ENCODE measurements at regions not wholly inside any gene's neighbourhood (a gene's known extent, or its start where the extent isn't known, plus 50 kb on each side); places are given as distances from the start of the nearest gene placed in this dataset.

DNA sequence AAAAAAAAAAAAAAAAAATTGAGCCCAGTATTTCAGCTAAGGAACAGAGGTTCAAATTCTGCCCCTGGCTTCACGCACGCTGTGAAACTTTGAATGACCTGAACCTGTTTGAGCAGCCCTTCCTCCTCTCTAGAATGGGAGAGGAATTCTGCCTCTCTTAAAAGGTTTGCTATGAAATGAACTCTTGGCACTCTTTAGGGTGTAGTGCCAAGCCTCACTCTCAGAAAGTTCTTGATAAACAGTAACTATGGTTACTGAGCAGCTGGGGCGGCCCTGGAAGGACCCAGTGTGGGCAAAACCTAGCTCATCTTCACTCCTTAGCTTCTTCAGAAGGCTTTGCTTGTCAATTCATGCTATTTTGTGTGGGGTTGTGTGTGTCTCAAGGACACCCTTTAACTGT is 73.7 kb downstream of the GEMIN8 start:
- H3K4me3 ChIP-seq (replicated peaks in 1 of 3; ENCODE audit: low read depth in 2 of 3, low read length in 3 of 3): no peak overlapping the region
- no peaks in the 10 kb centered on the region for H4K20me1 ChIP-seq (ENCODE audit: insufficient read depth, low read length)
- H3K9me3 ChIP-seq (replicated peaks in 1 of 2; ENCODE audit: control insufficient read depth in 1 of 2, insufficient read depth in 1 of 2, low read length in 2 of 2): peaks cover 6 to 8% of the 10 kb centered on the region in 2 donors
- H3K9me3 Mint-ChIP-seq: peaks cover 0 to 25% (median 6%) of the 10 kb centered on the region in 7 donors
- no peaks in the 10 kb centered on the region for H3K4me1 ChIP-seq (ENCODE audit: control insufficient read depth in 1 of 2, insufficient read depth in 2 of 2, low read length in 2 of 2)
- H3K9ac ChIP-seq (ENCODE audit: insufficient read depth, low read length, poor library complexity, severe bottlenecking): no peak overlapping the region
- no peaks in the 10 kb centered on the region for H3K79me2 ChIP-seq (ENCODE audit: insufficient read depth, low read length)
- intact Hi-C loops (cut with micrococcal nuclease): no loop called here
- H3K4me1 Mint-ChIP-seq: no peaks in the 10 kb centered on the region
- H3K27ac Mint-ChIP-seq: no peak overlapping the region
- no peaks in the 10 kb centered on the region for H3K36me3 Mint-ChIP-seq
- no peaks in the 10 kb centered on the region for H3K36me3 ChIP-seq (replicated peaks in 1 of 2; ENCODE audit: control insufficient read depth in 1 of 2, insufficient read depth in 2 of 2, low read length in 2 of 2)
- peaks cover 0 to 8% (median 1%) of the 10 kb centered on the region in 3 donors for H3K27me3 Mint-ChIP-seq (ENCODE audit: low read depth in 3 of 3)
- H3K4me3 Mint-ChIP-seq: no peak overlapping the region
- no peak overlapping the region for H3K4me2 ChIP-seq (replicated peaks; ENCODE audit: extremely low read depth, low read length, poor library complexity, severe bottlenecking)
- H2AFZ ChIP-seq (ENCODE audit: insufficient read depth, low read depth, low read length, poor library complexity, severe bottlenecking): no peak overlapping the region
- no CpG with 5 or more reads among the region's 3 CpGs for WGBS (ENCODE audit: insufficient coverage)
- H3K27ac ChIP-seq (ENCODE audit: low read depth in 1 of 2, low read length in 2 of 2): no peak overlapping the region
- no peaks in the 10 kb centered on the region for H3K27me3 ChIP-seq (ENCODE audit: control insufficient read depth in 2 of 2, insufficient read depth in 2 of 2, low read length in 2 of 2)
- DNase-seq: no peak
- TF ChIP-seq, protein P1, sequence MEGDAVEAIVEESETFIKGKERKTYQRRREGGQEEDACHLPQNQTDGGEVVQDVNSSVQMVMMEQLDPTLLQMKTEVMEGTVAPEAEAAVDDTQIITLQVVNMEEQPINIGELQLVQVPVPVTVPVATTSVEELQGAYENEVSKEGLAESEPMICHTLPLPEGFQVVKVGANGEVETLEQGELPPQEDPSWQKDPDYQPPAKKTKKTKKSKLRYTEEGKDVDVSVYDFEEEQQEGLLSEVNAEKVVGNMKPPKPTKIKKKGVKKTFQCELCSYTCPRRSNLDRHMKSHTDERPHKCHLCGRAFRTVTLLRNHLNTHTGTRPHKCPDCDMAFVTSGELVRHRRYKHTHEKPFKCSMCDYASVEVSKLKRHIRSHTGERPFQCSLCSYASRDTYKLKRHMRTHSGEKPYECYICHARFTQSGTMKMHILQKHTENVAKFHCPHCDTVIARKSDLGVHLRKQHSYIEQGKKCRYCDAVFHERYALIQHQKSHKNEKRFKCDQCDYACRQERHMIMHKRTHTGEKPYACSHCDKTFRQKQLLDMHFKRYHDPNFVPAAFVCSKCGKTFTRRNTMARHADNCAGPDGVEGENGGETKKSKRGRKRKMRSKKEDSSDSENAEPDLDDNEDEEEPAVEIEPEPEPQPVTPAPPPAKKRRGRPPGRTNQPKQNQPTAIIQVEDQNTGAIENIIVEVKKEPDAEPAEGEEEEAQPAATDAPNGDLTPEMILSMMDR (IDR thresholded peaks at IDR 0.05): no peak

DNA sequence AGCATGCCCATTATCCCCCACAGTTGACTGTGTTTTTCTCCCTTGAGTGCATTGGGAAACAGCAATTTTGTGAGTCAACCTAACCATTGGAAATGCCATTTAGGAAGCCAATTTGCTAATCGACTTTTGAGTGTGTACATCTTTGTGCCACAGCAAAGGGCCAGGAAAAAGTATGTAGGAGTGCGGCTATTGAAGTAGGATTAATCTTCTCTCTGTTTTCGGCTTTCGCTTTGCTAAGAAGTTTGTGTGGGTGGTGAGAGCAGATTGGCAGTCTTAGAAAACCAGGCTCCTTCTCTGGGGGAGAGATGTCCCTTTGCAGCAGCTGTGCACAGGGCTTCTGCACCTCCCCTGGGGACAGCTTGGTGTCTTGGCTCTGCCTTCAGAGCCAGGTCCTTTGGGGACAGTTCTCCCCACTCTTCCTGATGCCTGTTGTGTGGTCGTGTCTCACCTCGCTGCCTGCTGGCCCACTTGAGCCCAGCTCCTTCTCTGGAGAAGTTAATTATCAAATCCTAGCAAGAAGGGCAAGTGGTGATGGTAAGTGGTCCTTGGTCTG is 74.5 kb downstream of the GEMIN8 start:
- no peak overlapping the region for H3K4me3 Mint-ChIP-seq

More for the DNA sequence above, 74.5 kb downstream of the GEMIN8 start:
- WGBS (ENCODE audit: insufficient coverage): 83% methylated on average over 1 of the region's 6 CpGs
- peaks cover 6 to 8% of the 10 kb centered on the region in 2 donors for H3K9me3 ChIP-seq (replicated peaks in 1 of 2; ENCODE audit: control insufficient read depth in 1 of 2, insufficient read depth in 1 of 2, low read length in 2 of 2)
- H3K4me2 ChIP-seq (replicated peaks; ENCODE audit: extremely low read depth, low read length, poor library complexity, severe bottlenecking): no peak overlapping the region
- intact Hi-C loops (cut with micrococcal nuclease): no loop called here
- Mint-ChIP-seq H3K9me3 (peaks cover 0 to 23% (median 6%) of the 10 kb centered on the region in 7 donors), H3K27ac (no peak overlapping the region), H3K4me1 (no peaks in the 10 kb centered on the region), H3K27me3 (ENCODE audit: low read depth in 3 of 3) (peaks cover 0 to 7% (median 1%) of the 10 kb centered on the region in 3 donors), H3K36me3 (no peaks in the 10 kb centered on the region)
- no peaks in the 10 kb centered on the region for H3K4me1 ChIP-seq (ENCODE audit: control insufficient read depth in 1 of 2, insufficient read depth in 2 of 2, low read length in 2 of 2)
- H4K20me1 ChIP-seq (ENCODE audit: insufficient read depth, low read length): no peaks in the 10 kb centered on the region
- H3K27me3 ChIP-seq (ENCODE audit: control insufficient read depth in 2 of 2, insufficient read depth in 2 of 2, low read length in 2 of 2): no peaks in the 10 kb centered on the region
- DNase-seq: no peak
- H2AFZ ChIP-seq (ENCODE audit: insufficient read depth, low read depth, low read length, poor library complexity, severe bottlenecking): no peak overlapping the region
- H3K4me3 ChIP-seq (replicated peaks in 1 of 3; ENCODE audit: low read depth in 2 of 3, low read length in 3 of 3): no peak overlapping the region
- no peak overlapping the region for H3K27ac ChIP-seq (ENCODE audit: low read depth in 1 of 2, low read length in 2 of 2)
- H3K79me2 ChIP-seq (ENCODE audit: insufficient read depth, low read length): no peaks in the 10 kb centered on the region
- TF ChIP-seq, protein P1 (IDR thresholded peaks at IDR 0.05): no peak
- H3K9ac ChIP-seq (ENCODE audit: insufficient read depth, low read length, poor library complexity, severe bottlenecking): no peak overlapping the region
- no peaks in the 10 kb centered on the region for H3K36me3 ChIP-seq (replicated peaks in 1 of 2; ENCODE audit: control insufficient read depth in 1 of 2, insufficient read depth in 2 of 2, low read length in 2 of 2)

All from CD14-positive monocyte (primary cell).